Mammary epithelial cell (primary cell): ENCODE measurements at regions not wholly inside any gene's neighbourhood (a gene's known extent, or its start where the extent isn't known, plus 50 kb on each side); places are given as distances from the start of the nearest gene placed in this dataset.

Source experiments
- EZH2 ChIP-seq: IDR thresholded peaks from 2 replicates; pipeline ENCODE4 v1.6.1; 2012; ENCODE audit warnings: low read length, inconsistent platforms, borderline replicate concordance
- TF ChIP-seq, protein P1 (sequence below), 2 donors: IDR thresholded peaks in 1 of 2; conservative IDR thresholded peaks in 1 of 2; 2 replicates each; pipeline ENCODE4 v1.5.1; 2011 to 2012; ENCODE audit warnings: inconsistent platforms in 2 of 2, low read length in 2 of 2, mild to moderate bottlenecking in 2 of 2, control low read depth in 1 of 2, low read depth in 1 of 2; ENCODE audit not compliant: insufficient read depth in 1 of 2; ENCODE audit errors: extremely low read depth in 1 of 2

DNA sequence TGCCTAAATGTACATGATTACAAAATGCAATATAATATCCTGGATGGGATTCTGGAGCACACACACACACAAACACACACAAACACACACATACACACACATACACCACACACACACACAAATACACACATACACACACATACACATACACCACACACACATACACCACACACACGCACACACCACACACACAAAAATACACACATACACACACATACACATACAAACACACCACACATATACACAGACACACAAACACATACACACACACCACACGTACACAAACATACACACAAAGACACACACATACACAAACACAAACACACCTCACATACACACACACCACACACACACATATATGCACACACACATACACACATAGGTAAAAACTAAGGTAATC lies 134.6 kb upstream of the SYNDIG1 start:
- TF ChIP-seq, protein P1, sequence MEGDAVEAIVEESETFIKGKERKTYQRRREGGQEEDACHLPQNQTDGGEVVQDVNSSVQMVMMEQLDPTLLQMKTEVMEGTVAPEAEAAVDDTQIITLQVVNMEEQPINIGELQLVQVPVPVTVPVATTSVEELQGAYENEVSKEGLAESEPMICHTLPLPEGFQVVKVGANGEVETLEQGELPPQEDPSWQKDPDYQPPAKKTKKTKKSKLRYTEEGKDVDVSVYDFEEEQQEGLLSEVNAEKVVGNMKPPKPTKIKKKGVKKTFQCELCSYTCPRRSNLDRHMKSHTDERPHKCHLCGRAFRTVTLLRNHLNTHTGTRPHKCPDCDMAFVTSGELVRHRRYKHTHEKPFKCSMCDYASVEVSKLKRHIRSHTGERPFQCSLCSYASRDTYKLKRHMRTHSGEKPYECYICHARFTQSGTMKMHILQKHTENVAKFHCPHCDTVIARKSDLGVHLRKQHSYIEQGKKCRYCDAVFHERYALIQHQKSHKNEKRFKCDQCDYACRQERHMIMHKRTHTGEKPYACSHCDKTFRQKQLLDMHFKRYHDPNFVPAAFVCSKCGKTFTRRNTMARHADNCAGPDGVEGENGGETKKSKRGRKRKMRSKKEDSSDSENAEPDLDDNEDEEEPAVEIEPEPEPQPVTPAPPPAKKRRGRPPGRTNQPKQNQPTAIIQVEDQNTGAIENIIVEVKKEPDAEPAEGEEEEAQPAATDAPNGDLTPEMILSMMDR (conservative IDR thresholded peaks at IDR 0.05 in 1 of 2, IDR thresholded peaks at IDR 0.05 in 1 of 2; ENCODE audit: extremely low read depth in 1 of 2, insufficient read depth in 1 of 2, low read depth in 1 of 2, low read length in 2 of 2), result no peak
- TF ChIP-seq EZH2, result no peak
